ENCODE measurements at regions not wholly inside any gene's neighbourhood (a gene's known extent, or its start where the extent isn't known, plus 50 kb on each side); places are given as distances from the start of the nearest gene placed in this dataset.

- Mint-ChIP-seq H3K4me1 (ENCODE audit: low read depth, unreplicated experiment) (no peaks in the 10 kb centered on the region), H3K27ac (ENCODE audit: unreplicated experiment) (no peak overlapping the region), H3K36me3 (ENCODE audit: insufficient read depth, unreplicated experiment) (no peaks in the 10 kb centered on the region), H3K27me3 (ENCODE audit: unreplicated experiment) (no peaks in the 10 kb centered on the region), H3K9me3 (ENCODE audit: low read depth, unreplicated experiment) (no peaks in the 10 kb centered on the region), H3K4me3 (ENCODE audit: low read depth, unreplicated experiment) (no peak overlapping the region)
- TF ChIP-seq, protein P1, sequence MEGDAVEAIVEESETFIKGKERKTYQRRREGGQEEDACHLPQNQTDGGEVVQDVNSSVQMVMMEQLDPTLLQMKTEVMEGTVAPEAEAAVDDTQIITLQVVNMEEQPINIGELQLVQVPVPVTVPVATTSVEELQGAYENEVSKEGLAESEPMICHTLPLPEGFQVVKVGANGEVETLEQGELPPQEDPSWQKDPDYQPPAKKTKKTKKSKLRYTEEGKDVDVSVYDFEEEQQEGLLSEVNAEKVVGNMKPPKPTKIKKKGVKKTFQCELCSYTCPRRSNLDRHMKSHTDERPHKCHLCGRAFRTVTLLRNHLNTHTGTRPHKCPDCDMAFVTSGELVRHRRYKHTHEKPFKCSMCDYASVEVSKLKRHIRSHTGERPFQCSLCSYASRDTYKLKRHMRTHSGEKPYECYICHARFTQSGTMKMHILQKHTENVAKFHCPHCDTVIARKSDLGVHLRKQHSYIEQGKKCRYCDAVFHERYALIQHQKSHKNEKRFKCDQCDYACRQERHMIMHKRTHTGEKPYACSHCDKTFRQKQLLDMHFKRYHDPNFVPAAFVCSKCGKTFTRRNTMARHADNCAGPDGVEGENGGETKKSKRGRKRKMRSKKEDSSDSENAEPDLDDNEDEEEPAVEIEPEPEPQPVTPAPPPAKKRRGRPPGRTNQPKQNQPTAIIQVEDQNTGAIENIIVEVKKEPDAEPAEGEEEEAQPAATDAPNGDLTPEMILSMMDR (IDR thresholded peaks at IDR 0.05; ENCODE audit: unreplicated experiment) = no peak
- intact Hi-C loops (cut with micrococcal nuclease; ENCODE audit: unreplicated experiment) = no loop called here
- DNase-seq = no peak
- CTCF ChIA-PET = no interaction called here
- BruUV-seq (replicated peaks) = no TSS peak
Measured at GRCh38 chr15:31740203-31740602, 290.1 kb upstream of the CHRNA7 start.

GRCh38 chr15:31745841-31746240, 284.5 kb upstream of the CHRNA7 start:
- Mint-ChIP-seq H3K4me1 (ENCODE audit: low read depth, unreplicated experiment) (no peaks in the 10 kb centered on the region), H3K27ac (ENCODE audit: unreplicated experiment) (no peak overlapping the region), H3K27me3 (ENCODE audit: unreplicated experiment) (no peaks in the 10 kb centered on the region), H3K4me3 (ENCODE audit: low read depth, unreplicated experiment) (no peak overlapping the region), H3K9me3 (ENCODE audit: low read depth, unreplicated experiment) (no peaks in the 10 kb centered on the region), H3K36me3 (ENCODE audit: insufficient read depth, unreplicated experiment) (no peaks in the 10 kb centered on the region)
- intact Hi-C loops (cut with micrococcal nuclease; ENCODE audit: unreplicated experiment) = no loop called here
- BruUV-seq (replicated peaks) = no TSS peak
- no peak for DNase-seq
- TF ChIP-seq, protein P1 (IDR thresholded peaks at IDR 0.05; ENCODE audit: unreplicated experiment) = no peak
- CTCF ChIA-PET = no interaction called here

- intact Hi-C loops (cut with micrococcal nuclease; ENCODE audit: unreplicated experiment) = no loop called here
- CTCF ChIA-PET = no interaction called here
- H3K4me1 Mint-ChIP-seq (ENCODE audit: low read depth, unreplicated experiment) = no peaks in the 10 kb centered on the region
- H3K27ac Mint-ChIP-seq (ENCODE audit: unreplicated experiment) = no peak overlapping the region
- H3K36me3 Mint-ChIP-seq (ENCODE audit: insufficient read depth, unreplicated experiment) = no peaks in the 10 kb centered on the region
- peaks cover 2% of the 10 kb centered on the region for H3K9me3 Mint-ChIP-seq (ENCODE audit: low read depth, unreplicated experiment)
- no peak overlapping the region for H3K4me3 Mint-ChIP-seq (ENCODE audit: low read depth, unreplicated experiment)
- no peak for DNase-seq
- TF ChIP-seq, protein P1 (IDR thresholded peaks at IDR 0.05; ENCODE audit: unreplicated experiment) = no peak
- BruUV-seq (replicated peaks) = no TSS peak
- H3K27me3 Mint-ChIP-seq (ENCODE audit: unreplicated experiment) = no peaks in the 10 kb centered on the region
Measured at GRCh38 chr15:31752065-31752762, 278.1 kb upstream of the CHRNA7 start.

DNA sequence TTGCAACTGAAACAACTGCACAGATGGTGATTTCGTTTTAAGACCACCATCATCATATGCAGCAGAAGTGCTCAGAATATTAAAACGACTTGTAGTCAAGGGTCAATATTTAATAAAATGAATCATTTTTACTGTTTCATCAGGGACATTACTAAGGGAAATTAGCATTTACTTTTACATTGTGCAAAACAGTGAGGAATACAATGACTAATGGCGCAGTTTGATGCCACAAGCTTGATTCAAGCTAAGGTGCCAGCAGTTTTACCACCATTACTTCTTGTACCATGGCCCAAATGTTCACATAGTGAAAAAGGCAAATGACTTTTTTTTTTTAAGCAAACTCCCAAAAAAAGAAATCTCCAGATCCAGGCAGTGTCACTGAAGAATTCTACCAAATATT, 277.4 kb upstream of the CHRNA7 start:
- Mint-ChIP-seq H3K4me1 (ENCODE audit: low read depth, unreplicated experiment) (peaks cover under 1% of the 10 kb centered on the region), H3K27ac (ENCODE audit: unreplicated experiment) (no peak overlapping the region), H3K27me3 (ENCODE audit: unreplicated experiment) (no peaks in the 10 kb centered on the region), H3K9me3 (ENCODE audit: low read depth, unreplicated experiment) (peaks cover 2% of the 10 kb centered on the region), H3K36me3 (ENCODE audit: insufficient read depth, unreplicated experiment) (no peaks in the 10 kb centered on the region), H3K4me3 (ENCODE audit: low read depth, unreplicated experiment) (no peak overlapping the region)
- TF ChIP-seq, protein P1 (IDR thresholded peaks at IDR 0.05; ENCODE audit: unreplicated experiment) = no peak
- no peak for DNase-seq
- no TSS peak for BruUV-seq (replicated peaks)
- intact Hi-C loops (cut with micrococcal nuclease; ENCODE audit: unreplicated experiment) = no loop called here
- CTCF ChIA-PET = no interaction called here

Measured in Calu3 (cell line).